NCI-H187 treated with DMSO at 0.1 percent for 48 hours (cell line): ENCODE measurements at regions not wholly inside any gene's neighbourhood (a gene's known extent, or its start where the extent isn't known, plus 50 kb on each side); places are given as distances from the start of the nearest gene placed in this dataset.
"Not testable (repeated sequence)": the region's sequence is repeated elsewhere in the genome, so short reads cannot be mapped to it uniquely, and the experiment has no call there.

ENCODE experiments used
- DNase-seq: peaks from one replicate; lab custom pipeline; 2025; lab: John Stamatoyannopoulos, UW

DNA sequence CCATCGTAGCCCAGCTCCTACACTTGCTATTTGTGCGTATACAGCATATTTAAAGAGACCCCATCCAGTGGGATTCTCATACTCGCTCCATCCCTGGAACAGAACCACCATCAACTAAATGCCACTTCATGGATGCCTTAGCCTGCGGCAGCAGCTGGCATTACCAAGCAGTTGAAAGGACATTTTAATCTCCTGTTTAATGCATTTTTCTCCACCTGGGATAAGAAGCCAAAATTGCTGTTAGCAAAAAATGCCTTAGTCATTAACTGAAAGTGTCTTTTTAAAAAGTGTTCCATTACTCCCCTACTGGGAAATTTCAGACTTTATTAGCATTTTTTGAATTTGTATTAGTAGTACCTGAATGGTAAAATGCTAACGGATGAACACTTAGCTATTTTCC is 662.6 kb upstream of the MEF2C start:
- DNase-seq, result no peak

DNA sequence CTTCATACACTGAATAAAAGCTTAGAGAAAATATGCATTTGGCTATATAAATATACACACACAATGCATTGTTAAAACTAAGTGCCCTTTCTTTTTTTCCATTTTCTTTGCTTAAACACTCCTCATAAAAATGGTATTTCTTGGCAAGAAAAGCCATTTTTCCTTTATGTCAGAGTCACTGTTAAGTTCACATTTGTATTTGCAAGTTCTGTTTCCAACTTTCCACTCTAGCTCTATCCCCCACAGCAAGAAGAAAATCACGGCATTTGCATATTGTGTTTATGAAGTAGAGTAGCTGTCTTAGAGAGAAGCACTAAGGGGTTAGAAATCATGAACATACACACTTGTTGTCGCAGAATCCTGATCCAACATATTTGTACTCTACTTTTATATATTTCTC is 662.1 kb upstream of the MEF2C start:
- DNase-seq, result no peak

DNA sequence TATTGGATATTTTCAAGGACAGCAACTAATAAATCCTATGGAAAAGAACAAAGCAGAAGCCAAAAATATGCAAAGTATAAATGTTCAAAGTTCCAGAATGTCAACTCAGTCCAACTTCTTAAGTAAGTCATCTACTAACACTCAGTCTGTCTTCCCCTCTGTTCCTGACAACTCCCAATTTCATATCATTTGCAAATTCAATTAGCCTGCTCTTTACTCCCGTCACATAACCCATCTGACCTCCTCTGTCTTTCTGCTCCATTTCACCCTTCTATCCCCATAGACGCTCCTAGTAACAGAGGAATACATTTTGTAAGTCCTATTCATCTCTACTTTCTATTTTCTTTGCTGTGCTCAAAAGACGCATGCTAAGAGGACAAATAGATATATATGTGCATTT is 659.8 kb upstream of the MEF2C start:
- DNase-seq, result no peak

DNA sequence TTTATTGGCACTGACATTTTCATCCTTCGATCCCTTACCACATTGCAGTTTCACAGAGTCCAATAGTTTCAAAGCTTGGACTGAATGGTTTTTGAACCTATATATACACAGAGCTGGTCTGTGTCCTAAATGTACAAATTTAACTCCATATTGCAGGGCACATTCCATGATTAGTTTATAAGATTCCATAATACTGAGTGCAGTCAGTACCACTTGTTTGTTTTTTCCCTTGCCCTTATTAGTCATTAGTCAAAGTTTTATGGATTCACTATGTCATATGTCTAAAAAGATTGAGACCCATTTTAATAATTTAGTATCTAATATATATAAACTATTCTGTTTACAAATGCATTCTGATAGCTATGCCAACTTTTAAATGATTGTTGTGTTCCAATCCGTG is 654.8 kb upstream of the MEF2C start:
- no peak for DNase-seq

DNA sequence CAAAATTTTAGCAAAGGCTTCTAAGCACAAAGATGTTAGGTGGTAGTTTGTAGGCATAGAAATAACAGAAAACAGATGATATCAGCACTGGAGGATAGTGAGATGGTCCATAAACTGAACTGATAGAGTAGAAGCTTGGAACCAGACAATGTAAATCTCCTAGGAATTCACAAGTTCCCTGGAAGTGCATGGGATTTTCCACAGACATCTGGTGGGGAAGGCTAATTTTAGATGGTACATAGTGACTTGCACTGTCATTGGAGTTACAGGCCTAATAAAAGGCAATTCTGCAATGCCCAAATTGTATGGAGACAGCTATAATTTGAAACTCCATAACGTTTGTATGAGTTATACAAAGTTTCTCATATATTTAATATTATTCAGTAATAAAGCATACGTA is 653.0 kb upstream of the MEF2C start:
- no peak for DNase-seq

DNA sequence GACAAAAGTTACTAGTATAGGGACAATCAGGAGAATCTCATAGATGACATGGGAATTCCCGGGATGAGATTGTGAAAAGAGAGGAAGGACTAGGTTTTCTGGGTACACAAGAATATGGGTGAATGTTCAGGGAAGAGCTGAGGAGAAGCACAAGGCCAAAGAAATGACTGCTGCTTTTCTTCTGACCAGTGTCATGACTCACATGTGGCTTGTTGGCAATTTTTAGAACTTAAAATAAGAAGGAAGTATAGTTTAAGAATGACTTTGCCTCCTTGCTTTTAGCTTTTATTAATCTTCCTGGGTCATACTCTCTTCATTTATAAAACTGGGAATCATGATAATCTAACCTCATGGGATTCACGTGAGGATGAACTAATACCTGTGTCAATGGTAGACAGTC is 652.4 kb upstream of the MEF2C start:
- no peak for DNase-seq

DNA sequence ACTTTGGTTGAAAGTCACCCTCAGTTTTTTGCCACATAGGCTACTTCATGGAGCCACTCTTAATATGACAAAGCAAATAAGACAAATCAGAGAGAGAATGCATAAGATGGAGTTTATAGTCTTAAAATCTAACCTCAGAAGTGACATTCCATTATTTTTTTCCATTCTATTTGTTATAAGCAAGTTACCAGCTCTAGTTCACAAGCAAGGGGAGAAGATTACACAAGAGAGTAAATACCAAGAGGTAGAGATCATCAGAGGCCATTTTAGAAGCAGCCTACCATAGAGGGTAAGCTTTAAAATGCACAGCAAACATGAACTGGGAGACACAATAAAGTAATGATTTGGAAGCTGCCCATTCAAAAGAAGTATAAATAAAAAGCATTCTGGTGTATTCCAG is 651.3 kb upstream of the MEF2C start:
- no peak for DNase-seq

DNA sequence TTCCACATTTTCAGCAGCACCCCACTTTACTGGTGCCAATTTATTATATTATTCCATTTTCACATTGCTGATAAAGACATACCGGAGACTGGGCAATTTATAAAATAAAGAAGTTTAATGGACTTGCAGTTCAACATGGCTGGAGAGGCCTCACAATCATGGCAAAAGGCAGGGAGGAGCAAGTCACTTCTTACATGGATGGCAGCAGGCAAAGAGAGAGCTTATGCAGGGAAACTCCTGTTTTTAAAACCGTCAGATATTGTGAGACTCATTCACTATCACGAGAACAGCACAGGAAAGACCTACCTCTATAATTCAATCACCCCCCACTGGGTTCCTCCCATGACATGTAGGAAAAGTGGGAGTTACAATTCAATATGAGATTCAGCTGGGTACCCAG is 641.8 kb upstream of the MEF2C start:
- DNase-seq, result no peak

DNA sequence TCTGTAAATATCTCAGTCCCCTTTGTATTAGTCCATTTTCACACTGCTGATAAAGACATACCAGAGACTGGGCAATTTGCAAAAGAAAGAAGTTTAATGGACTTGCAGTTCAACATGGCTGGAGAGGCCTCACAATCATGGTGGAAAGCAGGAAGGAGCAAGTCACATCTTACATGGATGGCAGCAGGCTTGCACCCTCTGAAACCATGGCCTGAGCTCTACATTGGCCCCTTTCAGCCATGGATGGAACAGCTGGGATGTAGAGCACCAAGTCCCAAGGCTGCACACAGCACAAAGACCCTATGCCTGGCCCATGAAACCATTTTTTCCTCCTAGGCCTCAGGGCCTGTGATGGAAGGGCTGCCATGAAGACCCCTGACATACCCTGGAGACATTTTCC is 640.9 kb upstream of the MEF2C start:
- not testable (repeated sequence) for DNase-seq

DNA sequence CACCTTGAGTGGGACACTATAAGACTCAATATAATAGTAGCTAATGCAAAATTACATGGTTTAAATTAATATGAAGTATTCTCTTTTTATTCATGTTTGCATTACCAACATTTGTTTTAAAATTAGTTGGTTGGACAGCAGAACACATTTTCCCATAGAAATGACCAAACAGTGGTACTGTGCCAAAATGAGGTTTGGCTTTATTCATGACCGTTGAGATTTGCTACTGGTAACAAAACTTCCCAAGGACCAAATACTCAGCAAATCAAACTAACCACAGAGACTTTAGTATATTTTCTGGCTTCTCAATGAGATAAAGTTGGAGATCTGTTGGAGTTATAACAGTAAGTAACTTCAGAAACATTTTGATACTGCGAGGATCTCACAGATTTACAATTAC is 637.8 kb upstream of the MEF2C start:
- DNase-seq, result no peak

DNA sequence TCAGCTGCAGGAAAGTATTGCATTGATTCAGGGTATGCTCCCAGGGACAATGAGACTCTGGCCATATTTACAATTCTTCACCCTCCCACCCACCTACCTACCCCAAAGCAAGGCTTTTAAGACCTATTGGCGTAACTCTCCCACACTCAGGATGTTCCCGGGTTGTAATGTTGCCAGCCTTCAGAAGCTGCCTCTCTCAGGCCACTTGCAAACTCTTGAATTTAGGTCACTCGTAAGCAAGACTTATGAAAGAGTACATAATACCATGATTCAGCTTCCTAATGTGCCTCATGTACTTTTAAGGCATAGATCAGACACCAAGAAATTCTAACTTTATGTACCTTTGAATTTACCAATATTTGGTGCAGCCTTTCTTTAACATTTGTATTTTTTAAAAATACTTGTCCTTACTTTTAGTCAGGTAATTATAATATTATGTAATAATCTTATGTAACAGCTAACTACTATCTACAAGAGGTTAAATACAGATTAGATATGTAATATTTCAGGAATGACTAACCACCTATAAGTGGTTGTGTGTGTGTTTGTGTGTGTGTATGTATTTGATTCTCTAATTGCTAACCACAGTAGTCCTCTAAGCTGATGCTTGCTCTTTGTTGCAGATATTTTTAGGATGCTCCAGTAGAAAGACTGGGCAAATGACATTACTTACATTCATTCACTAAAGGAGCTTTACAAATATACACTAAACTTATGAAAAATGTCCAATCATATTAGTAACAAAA is 630.5 kb upstream of the MEF2C start:
- DNase-seq, result no peak

DNA sequence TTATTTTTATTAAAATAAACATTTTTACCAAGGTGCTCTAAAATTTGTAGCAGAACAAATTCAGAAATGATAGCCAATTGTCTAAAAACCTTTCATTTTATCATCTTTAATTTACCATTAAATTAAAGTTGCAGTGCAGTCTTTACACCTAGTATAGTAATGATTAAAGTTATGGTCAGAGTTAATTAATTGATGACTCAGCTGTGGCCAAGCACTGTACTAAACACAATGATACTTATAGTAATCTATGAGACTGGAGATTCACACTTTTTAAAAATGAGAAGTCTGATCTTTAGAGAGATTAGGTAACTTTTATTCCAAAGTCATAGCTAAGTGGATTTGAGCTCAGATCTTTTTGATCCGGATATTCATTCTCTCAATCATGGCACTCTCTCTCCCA is 621.1 kb upstream of the MEF2C start:
- DNase-seq, result no peak

DNA sequence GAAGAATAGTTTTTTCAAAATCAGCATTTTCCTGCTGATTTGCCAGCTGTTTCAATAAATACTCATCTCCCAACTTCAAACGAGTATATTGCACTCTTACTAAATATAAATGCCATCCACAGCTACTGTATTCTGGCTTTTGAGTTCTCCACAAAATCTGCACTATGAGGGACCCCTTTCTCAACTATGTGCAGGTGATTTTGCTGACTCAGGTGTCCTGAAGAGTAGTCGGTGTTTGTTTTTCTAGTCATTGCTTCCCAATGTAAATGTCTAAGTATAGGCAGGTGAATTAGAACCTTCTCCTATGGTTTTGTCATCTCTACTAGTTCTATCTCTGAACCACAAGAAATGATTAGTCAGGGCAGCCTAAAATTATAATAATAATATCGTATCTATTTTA is 616.8 kb upstream of the MEF2C start:
- no peak for DNase-seq

DNA sequence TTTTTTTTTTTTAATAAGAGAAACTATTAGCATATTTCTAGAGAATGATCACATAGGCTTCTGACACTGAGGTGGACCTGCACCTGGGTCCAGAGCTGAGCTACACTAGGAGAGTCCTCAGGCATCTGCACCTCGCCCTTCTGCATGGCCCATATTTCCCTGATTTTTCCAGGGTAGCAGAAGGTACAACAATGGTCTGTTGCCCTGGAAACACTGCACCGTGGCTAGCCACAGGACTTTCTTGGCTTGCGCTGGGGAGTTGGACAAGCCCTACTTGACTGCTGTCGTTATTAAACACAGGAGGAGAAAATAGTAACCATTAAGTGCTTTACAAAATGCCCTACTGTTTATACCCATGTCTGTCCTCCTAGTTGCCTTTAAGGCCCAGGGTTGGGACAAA is 615.7 kb upstream of the MEF2C start:
- no peak for DNase-seq

DNA sequence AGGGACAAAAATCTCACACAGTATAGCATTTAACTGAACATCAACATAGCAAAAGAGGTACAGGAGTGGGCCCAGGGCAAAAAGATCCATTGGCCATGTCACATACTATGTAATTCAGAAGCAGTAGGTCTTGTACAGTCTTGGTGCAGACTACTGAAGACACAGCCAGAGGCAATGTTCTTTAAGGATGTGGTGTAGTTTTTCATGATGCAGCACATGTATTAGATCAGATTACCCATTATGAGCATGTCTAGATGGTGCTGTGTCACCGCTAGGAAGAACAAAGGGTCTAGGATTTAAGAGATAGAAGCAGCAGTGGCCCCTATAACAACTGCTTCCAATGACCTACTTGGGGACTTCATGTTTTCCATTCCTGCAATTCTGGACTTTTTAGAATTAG is 610.4 kb upstream of the MEF2C start:
- DNase-seq, result no peak

DNA sequence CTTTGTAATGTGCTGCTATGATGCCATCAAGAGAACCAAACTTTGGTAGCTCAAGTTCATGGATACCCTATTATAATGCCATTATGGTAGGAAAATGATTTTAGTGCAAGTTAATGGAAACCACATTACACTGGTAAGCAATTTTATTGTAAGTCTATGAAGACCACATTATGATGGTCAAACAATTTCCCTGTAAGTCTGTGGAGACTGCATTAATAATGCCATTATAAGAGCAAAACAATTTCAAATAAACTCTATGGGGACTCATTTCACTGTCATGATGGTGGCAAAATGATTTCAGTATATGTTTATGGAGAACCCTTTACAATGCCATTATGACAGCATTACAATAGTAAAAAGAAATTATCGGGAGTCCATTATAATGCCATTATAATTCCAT is 602.0 kb upstream of the MEF2C start:
- DNase-seq, result no peak

DNA sequence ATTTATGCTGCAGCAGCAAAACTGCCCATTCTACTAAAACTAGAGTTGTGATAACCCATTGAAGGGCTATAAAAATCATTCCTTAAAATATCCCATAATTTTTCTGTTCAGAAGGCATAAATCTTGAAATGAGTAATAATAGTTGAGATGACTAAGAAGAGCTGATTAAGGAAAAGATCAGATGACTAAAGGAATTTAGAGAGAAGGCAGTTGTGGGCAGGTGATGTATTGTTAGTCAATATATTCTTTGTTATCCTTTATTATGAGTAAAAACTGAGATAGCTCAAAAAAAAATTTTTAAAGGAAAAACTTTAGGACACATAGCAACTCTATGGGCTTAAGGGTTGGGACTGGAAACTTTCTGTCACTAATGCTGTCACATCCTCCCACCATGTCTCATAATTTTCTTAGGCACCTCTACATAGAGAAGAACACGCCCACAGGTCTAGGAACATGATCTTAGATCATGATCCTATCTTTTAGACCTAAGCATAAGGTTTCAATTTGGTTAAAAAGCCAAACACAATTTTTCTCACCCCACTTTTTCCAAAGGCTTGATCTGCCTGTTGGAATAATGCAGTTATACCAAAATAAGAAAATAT is 597.5 kb upstream of the MEF2C start:
- no peak for DNase-seq

DNA sequence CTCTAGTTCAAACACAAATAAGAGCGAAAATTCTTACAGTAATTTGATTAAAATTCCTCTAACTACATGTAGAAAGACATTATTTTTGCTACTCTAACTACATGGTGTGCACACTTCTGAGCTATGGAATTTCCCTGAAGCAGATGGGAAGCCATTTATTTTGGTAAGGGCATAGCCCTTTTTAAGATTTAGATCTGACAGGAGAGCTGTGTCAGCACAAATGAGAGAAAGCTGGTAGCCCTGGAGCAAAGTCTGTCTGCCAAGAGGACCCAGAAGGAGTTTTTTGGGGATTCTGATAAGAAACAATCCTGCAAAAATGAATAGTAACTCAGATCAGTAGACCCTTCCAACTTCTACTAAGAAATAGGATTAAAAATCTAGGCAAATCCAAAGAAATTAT is 595.9 kb upstream of the MEF2C start:
- no peak for DNase-seq

DNA sequence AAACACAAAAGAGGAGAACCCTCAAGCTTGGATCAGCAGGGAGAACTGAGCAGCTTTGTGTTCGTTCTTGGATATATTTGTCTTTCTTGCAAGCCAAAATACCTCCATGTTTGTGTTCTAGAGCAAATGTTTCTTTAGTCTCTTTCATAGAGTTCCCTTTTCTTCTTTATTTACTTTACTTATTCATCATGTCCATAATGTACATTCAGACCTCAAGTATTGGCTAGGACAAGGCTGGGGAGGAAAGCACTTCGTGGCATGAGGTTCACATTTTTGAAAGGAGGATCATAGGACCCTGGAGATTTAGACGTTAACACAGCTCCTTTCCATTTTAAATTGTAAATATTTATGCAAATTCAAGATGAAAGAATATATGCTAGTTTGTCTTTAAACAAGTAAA is 590.2 kb upstream of the MEF2C start:
- DNase-seq, result no peak

DNA sequence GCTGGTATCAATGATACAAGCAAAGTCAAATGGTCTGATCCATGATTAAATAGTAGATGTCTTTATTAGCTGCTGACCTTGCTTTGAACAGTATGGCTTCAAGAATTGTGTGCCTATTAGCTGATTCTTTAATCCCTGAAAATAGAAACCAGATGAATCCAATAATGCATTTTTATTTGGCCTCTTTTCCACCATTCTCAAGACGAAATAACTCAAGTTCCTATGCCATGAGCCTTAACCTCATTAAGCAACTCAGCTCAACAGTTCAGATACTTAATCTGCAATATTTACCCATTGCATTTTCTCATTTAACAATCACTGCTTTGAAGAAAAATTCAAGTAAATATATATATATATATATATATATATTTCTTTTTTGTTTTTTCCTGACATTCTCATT is 588.6 kb upstream of the MEF2C start:
- DNase-seq, result no peak

DNA sequence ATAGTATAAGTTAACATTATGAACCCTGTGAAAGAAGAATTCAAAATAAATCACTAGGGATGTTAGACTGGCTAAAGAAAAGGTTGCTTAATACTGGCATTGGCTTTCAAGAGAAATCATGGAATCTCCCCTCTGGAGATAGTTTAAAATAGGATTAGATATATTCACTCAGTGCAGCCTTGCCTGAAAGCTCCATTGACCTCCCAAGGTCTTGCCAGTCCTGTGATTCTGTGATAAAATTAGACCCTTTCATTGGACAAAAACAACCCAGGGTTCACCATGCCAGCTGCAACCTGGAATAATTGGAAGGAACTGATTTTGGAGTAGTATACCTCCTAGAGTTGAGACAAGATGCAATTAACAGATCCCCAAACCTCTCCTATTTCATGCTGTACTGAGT is 588.1 kb upstream of the MEF2C start:
- no peak for DNase-seq

DNA sequence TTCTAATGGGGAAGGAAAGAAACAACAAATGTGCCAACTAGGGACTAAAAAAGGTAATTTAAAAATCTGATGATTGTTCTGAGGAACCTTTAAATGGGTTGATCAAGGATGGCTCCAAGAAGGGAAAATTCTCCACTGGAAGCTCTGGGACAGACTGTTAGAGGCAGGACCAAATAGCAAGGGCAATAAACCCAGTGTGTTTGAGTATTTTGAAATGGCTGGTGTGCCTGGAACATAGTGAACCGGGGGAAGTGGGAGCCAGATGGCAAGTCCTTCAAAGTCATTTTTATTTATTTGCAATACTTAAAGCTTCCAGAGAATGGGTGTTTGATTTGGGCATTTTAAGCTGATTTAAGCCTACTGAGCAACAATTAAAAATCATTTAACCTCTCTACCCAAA is 587.7 kb upstream of the MEF2C start:
- DNase-seq, result no peak

DNA sequence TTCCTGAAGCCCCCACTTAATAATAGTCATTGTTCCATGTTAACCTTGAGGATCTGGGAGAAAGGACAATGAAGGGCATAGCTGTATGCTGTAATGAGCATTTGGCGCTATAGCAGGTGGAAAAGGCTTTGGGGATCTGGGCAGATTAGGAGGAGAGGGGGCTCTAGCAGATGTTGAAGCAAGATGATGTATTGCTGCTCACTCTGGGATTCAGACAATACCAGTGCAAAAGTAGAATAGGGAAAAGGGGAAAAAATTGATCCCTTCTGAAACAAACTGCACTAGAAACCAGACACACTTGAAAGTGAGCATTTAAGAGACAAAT is 575.3 kb upstream of the MEF2C start:
- DNase-seq, result no peak
